ENCODE measurements at regions not wholly inside any gene's neighbourhood (a gene's known extent, or its start where the extent isn't known, plus 50 kb on each side); places are given as distances from the start of the nearest gene placed in this dataset.

- no peak for DNase-seq
These were observed 348.3 kb upstream of the CDH6 start for GRCh38 chr5:30845194-30845593.

- DNase-seq: no peak
These were observed 349.9 kb upstream of the CDH6 start for GRCh38 chr5:30843541-30843940.

- no peak for DNase-seq
These were observed 353.5 kb upstream of the CDH6 start for GRCh38 chr5:30839956-30840355.

- DNase-seq: no peak
These were observed 354.5 kb upstream of the CDH6 start for GRCh38 chr5:30838936-30839496.

GRCh38 chr5:30832519-30832918 is 361.0 kb upstream of the CDH6 start:
- DNase-seq: no peak

GRCh38 chr5:30831605-30832004 is 361.9 kb upstream of the CDH6 start:
- DNase-seq: no peak

GRCh38 chr5:30831123-30831522 is 362.4 kb upstream of the CDH6 start:
- DNase-seq: no peak

- no peak for DNase-seq
These were observed 382.2 kb upstream of the CDH6 start for GRCh38 chr5:30811298-30811697.

GRCh38 chr5:30809933-30810332 is 383.6 kb upstream of the CDH6 start:
- DNase-seq: no peak

- DNase-seq: no peak
These were observed 384.5 kb upstream of the CDH6 start for GRCh38 chr5:30808996-30809395.

GRCh38 chr5:30804739-30805505 is 388.6 kb upstream of the CDH6 start:
- DNase-seq: no peak

- no peak for DNase-seq
These were observed 390.4 kb upstream of the CDH6 start for GRCh38 chr5:30802961-30803705.

GRCh38 chr5:30781643-30782042 is 411.8 kb upstream of the CDH6 start:
- DNase-seq: no peak

- no peak for DNase-seq
These were observed 425.3 kb upstream of the CDH6 start for GRCh38 chr5:30768056-30768690.

GRCh38 chr5:30765706-30766105 is 427.8 kb upstream of the CDH6 start:
- no peak for DNase-seq

- DNase-seq: no peak
These were observed 428.3 kb upstream of the CDH6 start for GRCh38 chr5:30765227-30765626.

- no peak for DNase-seq
These were observed 428.8 kb upstream of the CDH6 start for GRCh38 chr5:30764704-30765103.

GRCh38 chr5:30759731-30760130 is 433.8 kb upstream of the CDH6 start:
- DNase-seq: no peak

- DNase-seq: no peak
These were observed 441.5 kb upstream of the CDH6 start for GRCh38 chr5:30752015-30752414.

GRCh38 chr5:30749971-30750370 is 443.5 kb upstream of the CDH6 start:
- DNase-seq: no peak

- no peak for DNase-seq
These were observed 446.1 kb upstream of the CDH6 start for GRCh38 chr5:30747412-30747811.

- DNase-seq: no peak
These were observed 456.8 kb upstream of the CDH6 start for GRCh38 chr5:30736669-30737068.

GRCh38 chr5:30734118-30734517 is 459.4 kb upstream of the CDH6 start:
- no peak for DNase-seq

- DNase-seq: no peak
These were observed 468.4 kb upstream of the CDH6 start for GRCh38 chr5:30725073-30725472.
